ENCODE measurements at regions not wholly inside any gene's neighbourhood (a gene's known extent, or its start where the extent isn't known, plus 50 kb on each side); places are given as distances from the start of the nearest gene placed in this dataset.

- Histone ChIP-seq H3K9ac (no peak overlapping the region), H3K4me1 (ENCODE audit: insufficient read depth) (peaks cover 6% of the 10 kb centered on the region; the same call in 1 of the 2 replicates), H3K9me2 (ENCODE audit: insufficient read depth) (no peaks in the 10 kb centered on the region), H3K27ac (no peak overlapping the region), H4K20me1 (ENCODE audit: insufficient read depth) (no peaks in the 10 kb centered on the region), H3K27me3 (replicated peaks; ENCODE audit: insufficient read depth) (peaks cover 12% of the 10 kb centered on the region), H3F3A (ENCODE audit: insufficient read depth) (no peaks in the 10 kb centered on the region), H3K4me2 (ENCODE audit: unreplicated experiment) (no peak overlapping the region), H3K79me2 (ENCODE audit: insufficient read depth) (no peaks in the 10 kb centered on the region), H3K4me3 (no peak overlapping the region), H3K36me3 (ENCODE audit: low read depth) (no peaks in the 10 kb centered on the region), H3K9me3 (ENCODE audit: low read depth) (no peaks in the 10 kb centered on the region), H2AFZ (no peak overlapping the region)
- WGBS, 2 experiments (ENCODE audit: low coverage in 1 of 2, low lambda C conversion rate in 2 of 2, missing lambda C conversion rate in 2 of 2), result 78 to 84% methylated on average over 14 of the region's 14 CpGs
- in situ Hi-C loops (cut with MboI), result no loop called here
- no peak for TF ChIP-seq EZH2 (IDR thresholded peaks at IDR 0.05; ENCODE audit: insufficient read depth, poor library complexity, severe bottlenecking)
- TF ChIP-seq EZH2phosphoT487 (IDR thresholded peaks at IDR 0.05; ENCODE audit: insufficient read depth, low read depth), result no peak
- no peak for DNase-seq
Measured at GRCh38 chr5:135126688-135127438, 92.8 kb upstream of the PITX1 start.

DNA sequence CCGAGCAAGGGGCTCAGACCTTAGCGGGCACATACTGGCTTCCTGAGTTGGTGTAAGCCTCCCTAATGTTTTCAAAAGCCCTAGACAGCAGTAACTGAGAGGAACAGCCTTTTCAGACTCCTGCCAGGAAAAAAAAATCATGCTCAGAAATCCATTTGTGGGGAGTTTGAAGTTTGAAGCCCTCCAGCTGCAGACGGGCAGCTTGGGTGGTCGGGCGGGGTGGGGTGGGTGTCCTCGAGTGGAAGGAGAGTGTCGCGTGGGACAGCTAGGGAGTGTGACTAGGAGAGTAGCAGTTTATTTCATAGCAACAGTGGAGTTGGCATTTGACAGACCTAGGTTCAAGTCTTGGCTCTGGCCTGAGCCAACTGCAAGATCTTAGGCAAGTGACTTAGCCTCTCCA is 90.7 kb upstream of the PITX1 start:
- H3K27ac ChIP-seq, result no peak overlapping the region
- no peaks in the 10 kb centered on the region for H3F3A ChIP-seq (ENCODE audit: insufficient read depth)
- no peaks in the 10 kb centered on the region for H3K79me2 ChIP-seq (ENCODE audit: insufficient read depth)
- H4K20me1 ChIP-seq (ENCODE audit: insufficient read depth), result no peaks in the 10 kb centered on the region
- H3K4me3 ChIP-seq, result no peak overlapping the region
- WGBS, 2 experiments (ENCODE audit: low coverage in 1 of 2, low lambda C conversion rate in 2 of 2, missing lambda C conversion rate in 2 of 2), result 54 to 67% methylated on average over 8 of the region's 8 CpGs
- peaks cover 12% of the 10 kb centered on the region for H3K27me3 ChIP-seq (replicated peaks; ENCODE audit: insufficient read depth)
- H3K4me1 ChIP-seq (ENCODE audit: insufficient read depth), result peaks cover 6% of the 10 kb centered on the region; the same call in 1 of the 2 replicates
- H3K9me3 ChIP-seq (ENCODE audit: low read depth), result no peaks in the 10 kb centered on the region
- TF ChIP-seq EZH2phosphoT487 (IDR thresholded peaks at IDR 0.05; ENCODE audit: insufficient read depth, low read depth) (no peak), EZH2 (IDR thresholded peaks at IDR 0.05; ENCODE audit: insufficient read depth, poor library complexity, severe bottlenecking) (no peak)
- no peaks in the 10 kb centered on the region for H3K9me2 ChIP-seq (ENCODE audit: insufficient read depth)
- H3K9ac ChIP-seq, result no peak overlapping the region
- H2AFZ ChIP-seq, result no peak overlapping the region
- H3K4me2 ChIP-seq (ENCODE audit: unreplicated experiment), result no peak overlapping the region
- no peak for DNase-seq
- in situ Hi-C loops (cut with MboI), result no loop called here
- H3K36me3 ChIP-seq (ENCODE audit: low read depth), result no peaks in the 10 kb centered on the region

- Histone ChIP-seq H3K27me3 (replicated peaks; ENCODE audit: insufficient read depth) (peaks cover 12% of the 10 kb centered on the region), H3K4me1 (ENCODE audit: insufficient read depth) (peaks cover 6% of the 10 kb centered on the region; the same call in 1 of the 2 replicates), H3K79me2 (ENCODE audit: insufficient read depth) (no peaks in the 10 kb centered on the region), H3K9me2 (ENCODE audit: insufficient read depth) (no peaks in the 10 kb centered on the region), H3K36me3 (ENCODE audit: low read depth) (no peaks in the 10 kb centered on the region), H3K9me3 (ENCODE audit: low read depth) (no peaks in the 10 kb centered on the region), H3K4me3 (no peak overlapping the region), H3K9ac (no peak overlapping the region), H3K4me2 (ENCODE audit: unreplicated experiment) (no peak overlapping the region), H3K27ac (no peak overlapping the region), H2AFZ (no peak overlapping the region), H4K20me1 (ENCODE audit: insufficient read depth) (no peaks in the 10 kb centered on the region), H3F3A (ENCODE audit: insufficient read depth) (no peaks in the 10 kb centered on the region)
- in situ Hi-C loops (cut with MboI), result no loop called here
- TF ChIP-seq EZH2phosphoT487 (IDR thresholded peaks at IDR 0.05; ENCODE audit: insufficient read depth, low read depth) (no peak), EZH2 (IDR thresholded peaks at IDR 0.05; ENCODE audit: insufficient read depth, poor library complexity, severe bottlenecking) (no peak)
- WGBS, 2 experiments (ENCODE audit: low coverage in 1 of 2, low lambda C conversion rate in 2 of 2, missing lambda C conversion rate in 2 of 2), result 31 to 34% methylated on average over 4 of the region's 4 CpGs
- DNase-seq, result no peak
Measured at GRCh38 chr5:135124128-135124527, 90.1 kb upstream of the PITX1 start.

DNA sequence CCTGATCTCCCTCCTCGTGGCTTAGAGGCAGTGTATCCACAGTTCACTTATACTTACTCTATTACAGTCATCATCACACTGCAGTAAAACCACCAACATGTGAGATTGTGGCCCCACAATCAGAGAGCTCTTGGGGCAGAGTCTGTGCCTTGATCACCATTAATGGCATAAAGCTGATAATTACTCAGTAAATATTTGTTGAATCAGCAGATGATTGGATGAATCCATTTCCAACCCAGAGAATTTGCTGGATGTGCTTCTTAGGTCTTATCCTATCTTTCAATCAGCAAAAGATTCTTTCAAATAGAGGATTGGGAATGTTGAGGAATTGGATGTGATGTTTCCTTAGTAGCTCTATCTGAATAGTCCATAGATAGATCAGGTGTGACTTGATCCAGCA is 88.8 kb upstream of the PITX1 start:
- Histone ChIP-seq H3K79me2 (ENCODE audit: insufficient read depth) (no peaks in the 10 kb centered on the region), H3K4me3 (no peak overlapping the region), H2AFZ (no peak overlapping the region), H3K4me2 (ENCODE audit: unreplicated experiment) (no peak overlapping the region), H3K9me2 (ENCODE audit: insufficient read depth) (no peaks in the 10 kb centered on the region), H3K27ac (no peak overlapping the region), H3F3A (ENCODE audit: insufficient read depth) (no peaks in the 10 kb centered on the region), H3K9me3 (ENCODE audit: low read depth) (no peaks in the 10 kb centered on the region), H3K36me3 (ENCODE audit: low read depth) (no peaks in the 10 kb centered on the region), H3K9ac (no peak overlapping the region), H3K27me3 (replicated peaks; ENCODE audit: insufficient read depth) (peaks cover 19% of the 10 kb centered on the region), H4K20me1 (ENCODE audit: insufficient read depth) (no peaks in the 10 kb centered on the region), H3K4me1 (ENCODE audit: insufficient read depth) (peaks cover 4% of the 10 kb centered on the region; the same call in 1 of the 2 replicates)
- TF ChIP-seq EZH2phosphoT487 (IDR thresholded peaks at IDR 0.05; ENCODE audit: insufficient read depth, low read depth) (no peak), EZH2 (IDR thresholded peaks at IDR 0.05; ENCODE audit: insufficient read depth, poor library complexity, severe bottlenecking) (no peak)
- in situ Hi-C loops (cut with MboI), result no loop called here
- no peak for DNase-seq
- 24 to 47% methylated on average over 1 of the region's 1 CpG for WGBS, 2 experiments (ENCODE audit: low coverage in 1 of 2, low lambda C conversion rate in 2 of 2, missing lambda C conversion rate in 2 of 2)
